Adrenal gland (tissue), 9 donors: ENCODE measurements at regions not wholly inside any gene's neighbourhood (a gene's known extent, or its start where the extent isn't known, plus 50 kb on each side); places are given as distances from the start of the nearest gene placed in this dataset.

ENCODE experiments used
- DNase-seq, 7 donors: peaks; one replicate each; pipeline ENCODE4 v3.0.0-alpha.2; 2019 to 2020
- H3K27ac ChIP-seq, 5 donors: fragments of 200-600 bp; sonication (generic) in 4 of 5; 1 replicate in 3 of 5; 2 replicates in 2 of 5; pipeline versions ENCODE4 v1.5.1 to v1.8.0; 2016 to 2020; ENCODE audit warnings: mild to moderate bottlenecking in 1 of 5
- H3K27me3 ChIP-seq: fragments of 200-600 bp; 2 replicates; pipeline ENCODE4 v1.8.0; 2021
- H3K36me3 ChIP-seq, 2 donors: fragments of 200-600 bp; replicated peaks in 1 of 2; 1 replicate in 1 of 2; 2 replicates in 1 of 2; pipeline versions ENCODE4 v1.5.1 to v1.8.0; 2018 to 2022
- H3K4me1 ChIP-seq, 2 donors: fragments of 200-600 bp; replicated peaks in 1 of 2; 1 replicate in 1 of 2; 2 replicates in 1 of 2; pipeline versions ENCODE4 v1.5.1 to v1.8.0; 2018 to 2021
- H3K4me3 ChIP-seq, 4 donors: fragments of 200-600 bp; sonication (generic) in 3 of 4; one replicate each; pipeline ENCODE4 v1.5.1; 2016 to 2018
- H3K9me3 ChIP-seq, 3 donors: fragments of 200-600 bp; sonication (generic) in 1 of 3; replicated peaks in 1 of 3; 1 replicate in 2 of 3; 2 replicates in 1 of 3; pipeline versions ENCODE4 v1.5.1 to v1.8.0; 2016 to 2021
- POLR2A ChIP-seq, 2 donors: fragments of 450-650 bp; IDR thresholded peaks; one replicate each; pipeline ENCODE4 v1.6.1; 2017; ENCODE audit warnings: antibody characterized with exemption in 2 of 2, mild to moderate bottlenecking in 2 of 2, moderate library complexity in 1 of 2
- WGBS, 4 donors: extraction: QIAGEN DNeasy Blood & Tissue Kit in 2 of 4; methylation state at CpG; one replicate each; pipeline versions ENCODE4 v1.1.5 to v1.1.7; 2013 to 2017; 5-methylcytosine and 5-hydroxymethylcytosine counted together
- intact Hi-C, 2 donors: fragments of 100-400 bp; cut with DNase I; formaldehyde crosslinking; loops; one replicate each; pipeline versions ENCODE4 v1.14.1 to v1.15.0; 2022 to 2023
- TF ChIP-seq, protein P1 (sequence below), 6 experiments: fragments of 450-650 bp in 4 of 6; fragments of 200-600 bp in 2 of 6; sonication (generic) in 1 of 6; IDR thresholded peaks; 1 replicate in 5 of 6; 2 replicates in 1 of 6; pipeline versions ENCODE4 v1.5.1 to v1.8.0; 2016 to 2021; ENCODE audit warnings: antibody characterized with exemption in 6 of 6, mild to moderate bottlenecking in 2 of 6, moderate library complexity in 1 of 6
- donor health status: healthy with polysubstance abuse.
- donor health status: Bipolar disorder and iron deficiency.
- donor health status: DM: yes; HTN: yes; CAD: no.
- donor health status: DM: no; HTN: no; CAD: no.
- donor health status: DM: no; HTN: no; CAD: no.

DNA sequence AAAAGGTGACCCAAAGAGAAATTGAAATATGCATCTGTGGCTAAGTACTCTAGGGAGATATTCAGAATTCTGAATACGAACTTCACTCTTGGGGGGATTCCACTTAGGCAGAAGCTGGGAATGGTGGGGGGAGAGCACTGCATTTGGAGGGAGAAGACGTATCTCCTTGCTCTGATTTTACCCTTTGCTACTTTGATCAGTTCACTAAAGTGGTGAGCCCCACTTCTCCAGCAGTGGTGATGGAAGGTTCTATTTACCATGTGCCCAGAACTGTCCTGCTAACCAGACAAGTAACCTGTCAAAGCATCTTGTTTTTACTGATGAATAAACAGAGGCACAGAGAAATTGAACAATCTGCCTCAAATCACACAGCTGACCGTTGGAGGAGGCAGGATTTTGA, 483.4 kb downstream of the SIPA1L2 start:
- H3K4me1 ChIP-seq: peaks cover 0 to 18% of the 10 kb centered on the region in 2 donors
- H3K9me3 ChIP-seq: no peaks in the 10 kb centered on the region
- 66 to 86% (median 80%) methylated on average over 3 of the region's 3 CpGs for WGBS, 4 donors
- no peak overlapping the region for H3K4me3 ChIP-seq
- intact Hi-C loops: no loop called here
- TF ChIP-seq, protein P1, sequence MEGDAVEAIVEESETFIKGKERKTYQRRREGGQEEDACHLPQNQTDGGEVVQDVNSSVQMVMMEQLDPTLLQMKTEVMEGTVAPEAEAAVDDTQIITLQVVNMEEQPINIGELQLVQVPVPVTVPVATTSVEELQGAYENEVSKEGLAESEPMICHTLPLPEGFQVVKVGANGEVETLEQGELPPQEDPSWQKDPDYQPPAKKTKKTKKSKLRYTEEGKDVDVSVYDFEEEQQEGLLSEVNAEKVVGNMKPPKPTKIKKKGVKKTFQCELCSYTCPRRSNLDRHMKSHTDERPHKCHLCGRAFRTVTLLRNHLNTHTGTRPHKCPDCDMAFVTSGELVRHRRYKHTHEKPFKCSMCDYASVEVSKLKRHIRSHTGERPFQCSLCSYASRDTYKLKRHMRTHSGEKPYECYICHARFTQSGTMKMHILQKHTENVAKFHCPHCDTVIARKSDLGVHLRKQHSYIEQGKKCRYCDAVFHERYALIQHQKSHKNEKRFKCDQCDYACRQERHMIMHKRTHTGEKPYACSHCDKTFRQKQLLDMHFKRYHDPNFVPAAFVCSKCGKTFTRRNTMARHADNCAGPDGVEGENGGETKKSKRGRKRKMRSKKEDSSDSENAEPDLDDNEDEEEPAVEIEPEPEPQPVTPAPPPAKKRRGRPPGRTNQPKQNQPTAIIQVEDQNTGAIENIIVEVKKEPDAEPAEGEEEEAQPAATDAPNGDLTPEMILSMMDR (IDR thresholded peaks at IDR 0.05): no peak
- TF ChIP-seq POLR2A (IDR thresholded peaks at IDR 0.05): no peak
- no peaks in the 10 kb centered on the region for H3K27me3 ChIP-seq
- no peaks in the 10 kb centered on the region for H3K36me3 ChIP-seq
- DNase-seq: no peak
- H3K27ac ChIP-seq: no peak overlapping the region

DNA sequence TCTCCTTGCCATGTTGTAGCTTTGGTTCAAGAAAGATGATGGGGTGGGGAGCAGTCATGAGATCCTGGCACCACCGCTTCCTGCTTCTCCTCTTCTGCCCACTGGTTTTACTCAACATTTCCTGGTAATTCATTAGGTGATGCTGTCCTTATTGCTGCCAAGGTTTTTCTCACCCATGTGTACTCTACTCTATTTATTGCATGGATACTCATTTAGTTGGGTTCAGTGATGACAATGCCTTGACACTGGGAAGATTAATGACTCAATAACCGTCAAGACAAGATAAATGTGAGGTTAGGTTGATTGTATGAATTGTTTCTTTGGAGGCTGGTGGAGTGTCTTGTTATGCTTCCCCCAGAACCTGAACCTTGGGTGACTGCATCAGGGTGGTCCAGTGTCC, 484.2 kb downstream of the SIPA1L2 start:
- Histone ChIP-seq H3K9me3 (no peaks in the 10 kb centered on the region), H3K27me3 (no peaks in the 10 kb centered on the region), H3K36me3 (no peaks in the 10 kb centered on the region), H3K4me1 (peaks cover 0 to 18% of the 10 kb centered on the region in 2 donors), H3K4me3 (no peak overlapping the region), H3K27ac (no peak overlapping the region)
- 64 to 75% (median 74%) methylated on average over 2 of the region's 2 CpGs for WGBS, 4 donors
- intact Hi-C loops: no loop called here
- DNase-seq: no peak
- TF ChIP-seq, protein P1 (IDR thresholded peaks at IDR 0.05): no peak
- TF ChIP-seq POLR2A (IDR thresholded peaks at IDR 0.05): no peak

DNA sequence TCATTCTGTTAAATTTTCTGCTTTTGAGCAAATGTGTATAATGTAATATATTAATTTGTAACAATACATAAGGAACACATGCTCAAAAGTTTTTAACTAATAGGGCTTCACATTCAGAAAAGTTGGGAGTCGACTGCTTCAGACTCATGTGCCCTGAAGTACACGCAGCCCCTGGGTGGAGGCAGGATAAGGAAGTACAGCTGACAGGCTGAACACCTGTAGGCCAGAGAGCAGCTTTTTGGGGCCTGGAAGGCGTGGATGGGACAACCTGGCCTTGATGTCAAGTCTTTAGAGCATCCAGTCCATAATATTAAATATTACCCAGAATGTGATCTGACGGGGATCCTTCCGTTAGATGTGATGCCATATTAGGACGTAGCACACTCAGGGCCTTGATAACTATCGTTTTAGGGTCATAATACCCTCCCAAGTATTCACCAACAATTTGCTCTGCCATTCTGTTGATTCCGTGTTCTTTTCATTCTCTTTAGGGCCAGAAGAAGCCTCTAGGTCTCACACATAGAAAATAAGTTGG, 485.2 kb downstream of the SIPA1L2 start:
- Histone ChIP-seq H3K27ac (no peak overlapping the region), H3K9me3 (no peaks in the 10 kb centered on the region), H3K36me3 (no peaks in the 10 kb centered on the region), H3K27me3 (no peaks in the 10 kb centered on the region), H3K4me1 (peaks cover 0 to 18% of the 10 kb centered on the region in 2 donors), H3K4me3 (no peak overlapping the region)
- TF ChIP-seq, protein P1 (IDR thresholded peaks at IDR 0.05): no peak
- TF ChIP-seq POLR2A (IDR thresholded peaks at IDR 0.05): no peak
- DNase-seq: no peak
- WGBS, 4 donors: 89 to 99% (median 96%) methylated on average over 8 of the region's 8 CpGs
- intact Hi-C loops: no loop called here

DNA sequence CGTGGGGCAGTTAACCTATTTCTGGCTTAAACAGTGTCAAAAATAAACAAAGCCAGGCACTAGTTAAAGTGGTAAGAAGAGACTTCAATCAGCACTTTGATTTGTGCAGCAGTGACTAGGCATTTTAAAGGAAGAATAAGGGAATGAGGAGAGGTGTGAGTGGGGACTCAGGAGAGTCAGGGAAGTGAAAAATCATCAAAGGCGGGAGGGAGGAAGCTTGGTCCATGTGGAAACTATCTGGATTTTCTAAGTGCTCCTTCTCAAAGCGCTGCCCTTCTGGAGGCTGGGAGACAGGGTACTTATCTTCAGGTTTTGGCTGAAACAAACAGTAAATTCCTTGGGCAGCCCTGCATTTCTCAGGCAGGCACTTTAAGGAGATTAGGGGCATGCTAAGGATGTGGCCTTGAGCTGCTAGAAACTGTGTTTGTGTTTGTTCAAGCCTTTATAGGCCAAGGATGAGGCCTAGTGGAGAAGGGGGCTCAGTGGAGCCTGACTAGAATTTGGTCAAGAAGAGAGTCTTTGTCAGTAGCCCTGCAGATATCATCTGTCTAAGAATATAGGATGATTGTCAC, 486.5 kb downstream of the SIPA1L2 start:
- H3K27ac ChIP-seq: peak overlapping the region in 2 of 5 donors; percentile 55 to 67
- TF ChIP-seq, protein P1 (IDR thresholded peaks at IDR 0.05): no peak
- TF ChIP-seq POLR2A (IDR thresholded peaks at IDR 0.05): no peak
- WGBS, 4 donors: 82 to 85% (median 84%) methylated on average over 3 of the region's 3 CpGs
- no peaks in the 10 kb centered on the region for H3K36me3 ChIP-seq
- H3K27me3 ChIP-seq: no peaks in the 10 kb centered on the region
- no peaks in the 10 kb centered on the region for H3K9me3 ChIP-seq
- H3K4me3 ChIP-seq: no peak overlapping the region
- H3K4me1 ChIP-seq: peaks cover 0 to 18% of the 10 kb centered on the region in 2 donors
- no peak for DNase-seq
- intact Hi-C loops: no loop called here
